KMS-11 (cell line): ENCODE measurements at regions not wholly inside any gene's neighbourhood (a gene's known extent, or its start where the extent isn't known, plus 50 kb on each side); places are given as distances from the start of the nearest gene placed in this dataset.

Source experiments
- H2AFZ ChIP-seq: fragments of 200-600 bp; sonication (generic); 2 replicates; pipeline ENCODE4 v1.6.1; 2016; ENCODE audit warnings: antibody characterized with exemption, mixed run types, low read depth
- H3K27ac ChIP-seq: fragments of 200-600 bp; sonication (generic); 2 replicates; pipeline ENCODE4 v1.6.1; 2016; ENCODE audit warnings: mild to moderate bottlenecking, mixed run types
- H3K27me3 ChIP-seq: fragments of 200-600 bp; sonication (generic); 2 replicates; pipeline ENCODE4 v1.6.1; 2017; ENCODE audit warnings: mild to moderate bottlenecking, low read depth, mixed run types, moderate library complexity; ENCODE audit not compliant: insufficient read depth
- H3K36me3 ChIP-seq: fragments of 200-600 bp; sonication (generic); 2 replicates; pipeline ENCODE4 v1.6.1; 2017; ENCODE audit warnings: mild to moderate bottlenecking, mixed run types; ENCODE audit not compliant: insufficient read depth
- H3K4me1 ChIP-seq: fragments of 200-600 bp; sonication (generic); 2 replicates; pipeline ENCODE4 v1.6.1; 2016; ENCODE audit warnings: mild to moderate bottlenecking, low read depth, mixed run types; ENCODE audit not compliant: poor library complexity, severe bottlenecking
- H3K4me2 ChIP-seq: fragments of 200-600 bp; sonication (generic); 2 replicates; pipeline ENCODE4 v1.7.0; 2016; ENCODE audit warnings: mild to moderate bottlenecking, mixed run types
- H3K4me3 ChIP-seq: fragments of 200-600 bp; sonication (generic); IDR thresholded peaks from 2 replicates; pipeline ENCODE4 v1.6.1; 2017; ENCODE audit warnings: low read depth, low read length, mixed read lengths; ENCODE audit not compliant: insufficient read depth
- H3K79me2 ChIP-seq: fragments of 200-600 bp; sonication (generic); 2 replicates; pipeline ENCODE4 v1.6.1; 2016; ENCODE audit warnings: low read depth, mixed run types; ENCODE audit not compliant: insufficient read depth
- H3K9ac ChIP-seq: fragments of 200-600 bp; sonication (generic); 2 replicates; pipeline ENCODE4 v1.6.1; 2016; ENCODE audit warnings: mild to moderate bottlenecking, mixed run types
- H4K20me1 ChIP-seq: fragments of 200-600 bp; sonication (generic); 2 replicates; pipeline ENCODE4 v1.6.1; 2016; ENCODE audit warnings: mild to moderate bottlenecking, mixed run types; ENCODE audit not compliant: insufficient read depth
- TF ChIP-seq, protein P1 (sequence below): fragments of 200-600 bp; sonication (generic); conservative IDR thresholded peaks from 2 replicates; pipeline ENCODE4 v1.6.1; 2017; ENCODE audit warnings: low read depth, mild to moderate bottlenecking, antibody characterized with exemption, low read length, moderate library complexity, mixed read lengths

GRCh38 chr11:28887681-28888080 is 779.5 kb downstream of the METTL15 start:
- Histone ChIP-seq H3K9ac (no peak overlapping the region), H3K4me1 (no peaks in the 10 kb centered on the region), H2AFZ (no peak overlapping the region), H3K27me3 (no peaks in the 10 kb centered on the region), H3K27ac (no peak overlapping the region), H4K20me1 (no peaks in the 10 kb centered on the region), H3K79me2 (no peaks in the 10 kb centered on the region), H3K36me3 (no peaks in the 10 kb centered on the region), H3K4me2 (no peak overlapping the region), H3K4me3 (no peak overlapping the region)
- TF ChIP-seq, protein P1, sequence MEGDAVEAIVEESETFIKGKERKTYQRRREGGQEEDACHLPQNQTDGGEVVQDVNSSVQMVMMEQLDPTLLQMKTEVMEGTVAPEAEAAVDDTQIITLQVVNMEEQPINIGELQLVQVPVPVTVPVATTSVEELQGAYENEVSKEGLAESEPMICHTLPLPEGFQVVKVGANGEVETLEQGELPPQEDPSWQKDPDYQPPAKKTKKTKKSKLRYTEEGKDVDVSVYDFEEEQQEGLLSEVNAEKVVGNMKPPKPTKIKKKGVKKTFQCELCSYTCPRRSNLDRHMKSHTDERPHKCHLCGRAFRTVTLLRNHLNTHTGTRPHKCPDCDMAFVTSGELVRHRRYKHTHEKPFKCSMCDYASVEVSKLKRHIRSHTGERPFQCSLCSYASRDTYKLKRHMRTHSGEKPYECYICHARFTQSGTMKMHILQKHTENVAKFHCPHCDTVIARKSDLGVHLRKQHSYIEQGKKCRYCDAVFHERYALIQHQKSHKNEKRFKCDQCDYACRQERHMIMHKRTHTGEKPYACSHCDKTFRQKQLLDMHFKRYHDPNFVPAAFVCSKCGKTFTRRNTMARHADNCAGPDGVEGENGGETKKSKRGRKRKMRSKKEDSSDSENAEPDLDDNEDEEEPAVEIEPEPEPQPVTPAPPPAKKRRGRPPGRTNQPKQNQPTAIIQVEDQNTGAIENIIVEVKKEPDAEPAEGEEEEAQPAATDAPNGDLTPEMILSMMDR, result no peak

- H3K27me3 ChIP-seq, result no peaks in the 10 kb centered on the region
- H2AFZ ChIP-seq, result no peak overlapping the region
- H3K9ac ChIP-seq, result no peak overlapping the region
- no peaks in the 10 kb centered on the region for H3K36me3 ChIP-seq
- no peak overlapping the region for H3K27ac ChIP-seq
- H3K79me2 ChIP-seq, result no peaks in the 10 kb centered on the region
- no peaks in the 10 kb centered on the region for H4K20me1 ChIP-seq
- no peak overlapping the region for H3K4me3 ChIP-seq
- no peaks in the 10 kb centered on the region for H3K4me1 ChIP-seq
- TF ChIP-seq, protein P1, result no peak
- H3K4me2 ChIP-seq, result no peak overlapping the region
These were observed 771.7 kb downstream of the METTL15 start for GRCh38 chr11:28879869-28880268.

DNA sequence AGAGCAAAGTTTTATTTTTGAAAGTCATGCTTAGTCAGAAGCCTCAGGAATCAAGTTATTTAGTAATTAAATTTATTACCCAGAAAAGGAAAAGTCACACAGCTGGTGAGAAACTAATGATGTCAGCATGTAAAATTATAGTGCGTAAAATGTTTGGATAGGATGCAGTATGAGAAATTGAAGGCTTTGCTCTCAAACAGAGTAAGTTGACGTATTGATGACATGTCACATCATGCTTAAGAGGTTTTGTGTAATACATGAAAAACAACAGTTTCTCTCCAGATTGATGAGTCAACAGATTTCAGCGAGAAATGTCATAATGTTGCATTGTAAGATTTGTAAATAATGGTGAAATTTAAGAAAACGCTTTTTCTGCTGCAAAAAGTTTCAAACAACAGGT is 769.8 kb downstream of the METTL15 start:
- no peaks in the 10 kb centered on the region for H3K79me2 ChIP-seq
- no peaks in the 10 kb centered on the region for H4K20me1 ChIP-seq
- no peaks in the 10 kb centered on the region for H3K4me1 ChIP-seq
- H3K27me3 ChIP-seq, result no peaks in the 10 kb centered on the region
- no peak overlapping the region for H3K4me2 ChIP-seq
- no peak overlapping the region for H3K4me3 ChIP-seq
- no peak overlapping the region for H3K27ac ChIP-seq
- no peak overlapping the region for H3K9ac ChIP-seq
- no peak overlapping the region for H2AFZ ChIP-seq
- H3K36me3 ChIP-seq, result no peaks in the 10 kb centered on the region
- TF ChIP-seq, protein P1, result no peak

DNA sequence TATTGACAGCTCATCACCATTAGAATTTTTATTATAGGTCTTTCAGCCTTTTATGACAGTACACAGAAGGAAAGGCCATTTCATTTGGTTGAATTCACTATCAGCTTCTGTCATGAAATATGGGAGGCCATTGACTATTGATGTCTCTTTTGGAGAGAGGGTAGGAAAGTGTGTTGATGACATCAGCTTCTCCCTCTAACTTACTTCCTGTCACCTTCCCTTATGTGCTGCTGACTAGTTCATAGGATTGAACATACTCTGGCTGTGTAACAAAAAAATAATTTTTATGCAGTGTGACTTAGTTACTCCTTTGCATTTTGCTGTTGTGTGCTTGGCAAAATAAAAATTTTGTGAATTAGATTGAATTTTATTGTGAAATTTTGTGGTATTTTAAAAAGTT is 769.2 kb downstream of the METTL15 start:
- Histone ChIP-seq H3K4me2 (no peak overlapping the region), H3K79me2 (no peaks in the 10 kb centered on the region), H4K20me1 (no peaks in the 10 kb centered on the region), H3K4me1 (no peaks in the 10 kb centered on the region), H2AFZ (no peak overlapping the region), H3K4me3 (no peak overlapping the region), H3K36me3 (no peaks in the 10 kb centered on the region), H3K9ac (no peak overlapping the region), H3K27ac (no peak overlapping the region), H3K27me3 (no peaks in the 10 kb centered on the region)
- TF ChIP-seq, protein P1, result no peak
